Astrocyte (in vitro differentiated cells and primary cell): ENCODE measurements at regions not wholly inside any gene's neighbourhood (a gene's known extent, or its start where the extent isn't known, plus 50 kb on each side); places are given as distances from the start of the nearest gene placed in this dataset.

Experiments used
- DNase-seq: peaks from one replicate; pipeline ENCODE4 v3.0.0-alpha.2; 2010; ENCODE audit warnings: low read depth
- FAIRE-seq: peaks from 2 replicates; lab custom pipeline; 2011; peaks lifted over from hg19 to GRCh38; lab: Jason Lieb, UNC
- H2AFZ ChIP-seq: 2 replicates; pipeline ENCODE4 v1.6.0; 2012; ENCODE audit warnings: low read depth, low read length, inconsistent platforms
- H3K27ac ChIP-seq: 2 replicates; pipeline ENCODE4 v1.5.1; 2011; ENCODE audit warnings: low read depth, low read length, inconsistent platforms
- H3K27me3 ChIP-seq: 2 replicates; pipeline ENCODE4 v1.6.0; 2011; ENCODE audit warnings: low read length, inconsistent platforms; ENCODE audit not compliant: insufficient read depth
- H3K36me3 ChIP-seq: 2 replicates; pipeline ENCODE4 v1.5.1; 2011; ENCODE audit warnings: low read length, inconsistent platforms; ENCODE audit not compliant: insufficient read depth
- H3K4me1 ChIP-seq: 2 replicates; pipeline ENCODE4 v1.5.1; 2011; ENCODE audit warnings: low read length, inconsistent platforms; ENCODE audit not compliant: insufficient read depth
- H3K4me2 ChIP-seq: 2 replicates; pipeline ENCODE4 v1.6.0; 2012; ENCODE audit warnings: low read length, inconsistent platforms
- H3K4me3 ChIP-seq: 2 replicates; pipeline ENCODE4 v1.5.1; 2011; ENCODE audit warnings: low read depth, mild to moderate bottlenecking, low read length, inconsistent platforms; ENCODE audit not compliant: insufficient read depth
- H3K79me2 ChIP-seq: 2 replicates; pipeline ENCODE4 v1.6.0; 2012; ENCODE audit warnings: mild to moderate bottlenecking, low read length, inconsistent platforms; ENCODE audit not compliant: insufficient read depth
- H3K9ac ChIP-seq: 2 replicates; pipeline ENCODE4 v1.6.0; 2012; ENCODE audit warnings: mild to moderate bottlenecking, low read length, inconsistent platforms
- H3K9me3 ChIP-seq: 2 replicates; pipeline ENCODE4 v1.5.1; 2012; ENCODE audit warnings: low read depth, mild to moderate bottlenecking, low read length, inconsistent platforms; ENCODE audit not compliant: insufficient read depth
- H4K20me1 ChIP-seq: 2 replicates; pipeline ENCODE4 v1.6.0; 2012; ENCODE audit warnings: low read length, inconsistent platforms; ENCODE audit not compliant: insufficient read depth
- H3K27ac Mint-ChIP-seq: one replicate; pipeline ENCODE4 v1.8.0; 2021; ENCODE audit warnings: mild to moderate bottlenecking, mixed read lengths; ENCODE audit not compliant: unreplicated experiment
- H3K27me3 Mint-ChIP-seq: one replicate; pipeline ENCODE4 v1.8.0; 2021; ENCODE audit warnings: low read depth, mixed read lengths; ENCODE audit not compliant: unreplicated experiment
- H3K36me3 Mint-ChIP-seq: one replicate; pipeline ENCODE4 v1.8.0; 2021; ENCODE audit warnings: low read depth, mixed read lengths; ENCODE audit not compliant: unreplicated experiment
- H3K4me1 Mint-ChIP-seq: one replicate; pipeline ENCODE4 v1.8.0; 2021; ENCODE audit warnings: low read depth, mixed read lengths; ENCODE audit not compliant: unreplicated experiment
- H3K4me3 Mint-ChIP-seq: one replicate; pipeline ENCODE4 v1.8.0; 2021; ENCODE audit warnings: mild to moderate bottlenecking, moderate library complexity, mixed read lengths; ENCODE audit not compliant: unreplicated experiment
- H3K9me3 Mint-ChIP-seq: one replicate; pipeline ENCODE4 v1.8.0; 2021; ENCODE audit warnings: mild to moderate bottlenecking, mixed read lengths; ENCODE audit not compliant: unreplicated experiment
- EZH2 ChIP-seq: IDR thresholded peaks from 2 replicates; pipeline ENCODE4 v1.6.1; 2012; ENCODE audit warnings: mild to moderate bottlenecking, low read length, inconsistent platforms; ENCODE audit not compliant: insufficient read depth
- TF ChIP-seq, protein P1 (sequence below): IDR thresholded peaks from 2 replicates; pipeline ENCODE4 v1.5.1; 2011; ENCODE audit warnings: low read depth, mild to moderate bottlenecking, inconsistent platforms, low read length, moderate library complexity; ENCODE audit not compliant: insufficient read depth

DNA sequence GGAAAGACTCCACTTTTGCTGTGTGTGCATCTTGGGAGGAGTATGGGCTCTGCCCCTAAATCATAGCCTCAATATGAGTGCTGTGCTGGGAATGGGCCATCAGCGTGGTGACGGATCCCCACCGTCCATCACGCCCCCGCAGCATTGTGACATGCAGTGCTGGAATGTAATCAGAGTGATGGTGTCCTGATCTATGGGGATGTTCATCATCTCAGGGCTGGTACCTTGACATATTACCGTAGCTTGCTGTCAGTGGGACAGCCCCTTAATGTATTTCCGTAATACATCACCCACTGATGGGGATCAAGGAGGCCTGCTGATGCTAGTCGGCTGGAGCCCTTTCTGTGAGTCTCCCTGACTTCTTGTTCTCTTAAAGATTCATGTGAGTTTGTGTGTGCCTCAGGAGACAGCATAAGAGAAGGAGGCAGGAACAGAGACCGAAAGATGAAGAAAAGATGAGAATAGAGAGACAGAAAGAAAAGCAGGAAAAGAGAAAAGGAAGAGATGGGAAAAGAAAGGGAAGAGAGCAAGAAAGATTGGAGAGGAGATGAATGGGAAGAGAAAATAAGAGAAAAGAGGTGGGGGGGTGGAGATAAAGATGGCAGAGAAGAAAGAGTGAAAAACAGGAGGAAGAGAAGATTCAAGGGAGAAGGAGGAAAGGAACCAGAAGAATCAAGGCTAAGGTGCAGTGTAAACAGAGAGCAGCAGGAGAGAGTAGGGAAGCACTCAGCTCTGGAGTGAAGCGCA lies 183.7 kb downstream of the RPLP1 start:
- no peaks in the 10 kb centered on the region for H3K4me1 ChIP-seq
- no peaks in the 10 kb centered on the region for H3K9me3 ChIP-seq
- Mint-ChIP-seq H3K27ac (no peak overlapping the region), H3K4me3 (no peak overlapping the region), H3K36me3 (no peaks in the 10 kb centered on the region), H3K9me3 (peaks cover 10% of the 10 kb centered on the region), H3K4me1 (no peaks in the 10 kb centered on the region), H3K27me3 (peaks cover 42% of the 10 kb centered on the region)
- H2AFZ ChIP-seq = no peak overlapping the region
- no peaks in the 10 kb centered on the region for H3K36me3 ChIP-seq
- peaks cover 26% of the 10 kb centered on the region for H3K27me3 ChIP-seq
- FAIRE-seq (no peak), DNase-seq (no peak)
- H3K9ac ChIP-seq = no peak overlapping the region
- no peak overlapping the region for H3K4me3 ChIP-seq
- TF ChIP-seq, protein P1, sequence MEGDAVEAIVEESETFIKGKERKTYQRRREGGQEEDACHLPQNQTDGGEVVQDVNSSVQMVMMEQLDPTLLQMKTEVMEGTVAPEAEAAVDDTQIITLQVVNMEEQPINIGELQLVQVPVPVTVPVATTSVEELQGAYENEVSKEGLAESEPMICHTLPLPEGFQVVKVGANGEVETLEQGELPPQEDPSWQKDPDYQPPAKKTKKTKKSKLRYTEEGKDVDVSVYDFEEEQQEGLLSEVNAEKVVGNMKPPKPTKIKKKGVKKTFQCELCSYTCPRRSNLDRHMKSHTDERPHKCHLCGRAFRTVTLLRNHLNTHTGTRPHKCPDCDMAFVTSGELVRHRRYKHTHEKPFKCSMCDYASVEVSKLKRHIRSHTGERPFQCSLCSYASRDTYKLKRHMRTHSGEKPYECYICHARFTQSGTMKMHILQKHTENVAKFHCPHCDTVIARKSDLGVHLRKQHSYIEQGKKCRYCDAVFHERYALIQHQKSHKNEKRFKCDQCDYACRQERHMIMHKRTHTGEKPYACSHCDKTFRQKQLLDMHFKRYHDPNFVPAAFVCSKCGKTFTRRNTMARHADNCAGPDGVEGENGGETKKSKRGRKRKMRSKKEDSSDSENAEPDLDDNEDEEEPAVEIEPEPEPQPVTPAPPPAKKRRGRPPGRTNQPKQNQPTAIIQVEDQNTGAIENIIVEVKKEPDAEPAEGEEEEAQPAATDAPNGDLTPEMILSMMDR = no peak
- no peak for TF ChIP-seq EZH2
- no peak overlapping the region for H3K4me2 ChIP-seq
- no peak overlapping the region for H3K27ac ChIP-seq
- H4K20me1 ChIP-seq = no peaks in the 10 kb centered on the region
- H3K79me2 ChIP-seq = no peaks in the 10 kb centered on the region

DNA sequence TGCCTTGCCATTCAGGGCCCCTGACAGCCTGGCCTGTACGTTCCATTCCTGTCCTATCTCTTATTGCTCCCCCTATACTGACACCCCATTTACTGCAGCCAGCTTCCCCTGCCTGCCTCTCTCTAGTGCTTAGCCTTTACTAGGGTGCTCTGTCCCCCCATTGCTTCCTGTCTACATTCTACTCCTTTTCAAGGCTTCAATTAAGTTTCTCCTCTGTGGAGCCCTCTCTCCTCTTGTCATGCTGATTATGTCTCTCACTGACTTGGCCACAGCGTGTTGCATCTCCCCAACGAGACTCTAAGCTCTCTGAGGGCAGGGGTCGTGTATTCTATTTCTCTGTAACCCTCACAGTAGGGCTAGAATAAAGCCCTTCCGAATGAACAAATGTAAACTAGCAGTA lies 185.2 kb downstream of the RPLP1 start:
- no peak overlapping the region for H3K27ac Mint-ChIP-seq

DNA sequence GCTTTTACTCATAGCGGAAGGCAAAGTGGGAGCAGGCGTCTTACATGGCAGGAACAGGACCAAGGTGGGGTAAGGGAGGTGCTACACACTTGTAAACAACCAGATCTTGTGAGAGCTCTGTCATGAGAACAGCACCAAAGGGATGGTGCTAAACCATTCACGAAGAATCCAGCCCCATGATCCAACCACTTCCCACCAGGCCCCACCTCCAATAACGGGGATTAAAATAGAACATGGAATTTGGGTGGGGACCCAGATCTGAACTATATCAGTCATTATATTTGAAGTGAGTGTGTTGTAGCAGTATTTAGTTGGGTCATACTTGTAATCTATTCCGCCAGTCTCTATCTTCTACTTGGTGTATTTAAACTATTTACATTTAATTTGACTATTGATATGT lies 190.9 kb downstream of the RPLP1 start:
- TF ChIP-seq, protein P1 = no peak
- TF ChIP-seq EZH2 = no peak
- no peak overlapping the region for H3K4me2 ChIP-seq
- H3K9ac ChIP-seq = no peak overlapping the region
- peaks cover 26% of the 10 kb centered on the region for H3K27me3 ChIP-seq
- H3K9me3 ChIP-seq = no peaks in the 10 kb centered on the region
- H2AFZ ChIP-seq = no peak overlapping the region
- peaks cover 20% of the 10 kb centered on the region for H3K27me3 Mint-ChIP-seq
- no peak overlapping the region for H3K27ac Mint-ChIP-seq
- FAIRE-seq = no peak
- no peaks in the 10 kb centered on the region for H3K4me1 ChIP-seq
- H3K4me3 ChIP-seq = no peak overlapping the region
- no peaks in the 10 kb centered on the region for H3K36me3 Mint-ChIP-seq
- no peak for DNase-seq
- no peaks in the 10 kb centered on the region for H3K36me3 ChIP-seq
- no peak overlapping the region for H3K27ac ChIP-seq
- H3K4me1 Mint-ChIP-seq = no peaks in the 10 kb centered on the region
- H3K9me3 Mint-ChIP-seq = peaks cover 3% of the 10 kb centered on the region
- H3K79me2 ChIP-seq = no peaks in the 10 kb centered on the region
- no peaks in the 10 kb centered on the region for H4K20me1 ChIP-seq
- no peak overlapping the region for H3K4me3 Mint-ChIP-seq

More for the DNA sequence above, 185.2 kb downstream of the RPLP1 start:
- Histone ChIP-seq H2AFZ (no peak overlapping the region), H3K9ac (no peak overlapping the region), H3K4me3 (no peak overlapping the region), H3K27me3 (peaks cover 19% of the 10 kb centered on the region), H3K36me3 (no peaks in the 10 kb centered on the region), H3K4me2 (no peak overlapping the region), H3K79me2 (no peaks in the 10 kb centered on the region), H3K9me3 (no peaks in the 10 kb centered on the region), H3K27ac (no peak overlapping the region), H3K4me1 (no peaks in the 10 kb centered on the region), H4K20me1 (no peaks in the 10 kb centered on the region)
- Mint-ChIP-seq H3K9me3 (peaks cover 10% of the 10 kb centered on the region), H3K36me3 (no peaks in the 10 kb centered on the region), H3K4me1 (no peaks in the 10 kb centered on the region), H3K27me3 (peaks cover 31% of the 10 kb centered on the region), H3K4me3 (no peak overlapping the region)
- no peak for DNase-seq
- TF ChIP-seq, protein P1 = no peak
- TF ChIP-seq EZH2 = no peak
- no peak for FAIRE-seq
